Mucosa of stomach (tissue), 1 donor: ENCODE measurements at regions not wholly inside any gene's neighbourhood (a gene's known extent, or its start where the extent isn't known, plus 50 kb on each side); places are given as distances from the start of the nearest gene placed in this dataset.
"Not testable (repeated sequence)": the region's sequence is repeated elsewhere in the genome, so short reads cannot be mapped to it uniquely, and the experiment has no call there.

ENCODE experiments used
- H3K27me3 ChIP-seq: one replicate; pipeline ENCODE4 v1.7.0; 2013; ENCODE audit warnings: mild to moderate bottlenecking, low read length; ENCODE audit not compliant: control insufficient read depth, insufficient read depth
- H3K36me3 ChIP-seq: one replicate; pipeline ENCODE4 v1.7.0; 2013; ENCODE audit warnings: low read length; ENCODE audit not compliant: control insufficient read depth, insufficient read depth
- H3K4me1 ChIP-seq: one replicate; pipeline ENCODE4 v1.7.0; 2013; ENCODE audit warnings: mild to moderate bottlenecking, low read length; ENCODE audit not compliant: control insufficient read depth, insufficient read depth
- H3K4me3 ChIP-seq: one replicate; pipeline ENCODE4 v1.7.0; 2013; ENCODE audit warnings: low read length
- H3K9ac ChIP-seq: one replicate; pipeline ENCODE4 v1.7.0; 2013; ENCODE audit warnings: mild to moderate bottlenecking, low read length, moderate library complexity
- H3K9me3 ChIP-seq: one replicate; pipeline ENCODE4 v1.7.0; 2013; ENCODE audit warnings: mild to moderate bottlenecking, low read length, moderate library complexity; ENCODE audit not compliant: control insufficient read depth
- donor health status: Pancreatic carcinoma.

- not testable (repeated sequence) for H3K9ac ChIP-seq, H3K4me1 ChIP-seq, H3K9me3 ChIP-seq, H3K36me3 ChIP-seq, H3K27me3 ChIP-seq, H3K4me3 ChIP-seq
Measured at GRCh38 chr3:15907403-15907802, 109.6 kb upstream of the ANKRD28 start.

GRCh38 chr3:15918988-15919387, 121.2 kb upstream of the ANKRD28 start:
- no peaks in the 10 kb centered on the region for H3K27me3 ChIP-seq

GRCh38 chr3:15919971-15920370, 122.2 kb upstream of the ANKRD28 start:
- Histone ChIP-seq H3K27me3 (no peaks in the 10 kb centered on the region), H3K9ac (no peak overlapping the region), H3K4me3 (no peak overlapping the region), H3K9me3 (no peaks in the 10 kb centered on the region), H3K4me1 (no peaks in the 10 kb centered on the region), H3K36me3 (no peaks in the 10 kb centered on the region)

More at GRCh38 chr3:15918988-15919387, 121.2 kb upstream of the ANKRD28 start:
- Histone ChIP-seq H3K4me1 (no peaks in the 10 kb centered on the region), H3K9ac (no peak overlapping the region), H3K36me3 (no peaks in the 10 kb centered on the region), H3K4me3 (no peak overlapping the region), H3K9me3 (no peaks in the 10 kb centered on the region)

- no peaks in the 10 kb centered on the region for H3K36me3 ChIP-seq
- no peaks in the 10 kb centered on the region for H3K9me3 ChIP-seq
- H3K4me3 ChIP-seq, result no peak overlapping the region
- no peak overlapping the region for H3K9ac ChIP-seq
- H3K27me3 ChIP-seq, result no peaks in the 10 kb centered on the region
- no peaks in the 10 kb centered on the region for H3K4me1 ChIP-seq
Measured at GRCh38 chr3:15923640-15924405, 126.0 kb upstream of the ANKRD28 start.

- no peaks in the 10 kb centered on the region for H3K9me3 ChIP-seq
- no peaks in the 10 kb centered on the region for H3K36me3 ChIP-seq
- H3K4me1 ChIP-seq, result no peaks in the 10 kb centered on the region
- no peak overlapping the region for H3K9ac ChIP-seq
- no peak overlapping the region for H3K4me3 ChIP-seq
- H3K27me3 ChIP-seq, result no peaks in the 10 kb centered on the region
Measured at GRCh38 chr3:15924914-15925313, 127.1 kb upstream of the ANKRD28 start.

- H3K4me3 ChIP-seq, result no peak overlapping the region
- H3K27me3 ChIP-seq, result no peaks in the 10 kb centered on the region
- H3K9me3 ChIP-seq, result no peaks in the 10 kb centered on the region
- H3K36me3 ChIP-seq, result no peaks in the 10 kb centered on the region
- H3K9ac ChIP-seq, result no peak overlapping the region
- no peaks in the 10 kb centered on the region for H3K4me1 ChIP-seq
Measured at GRCh38 chr3:15926871-15927270, 129.1 kb upstream of the ANKRD28 start.

- Histone ChIP-seq H3K9ac (no peak overlapping the region), H3K27me3 (no peaks in the 10 kb centered on the region), H3K4me1 (no peaks in the 10 kb centered on the region), H3K9me3 (no peaks in the 10 kb centered on the region), H3K36me3 (no peaks in the 10 kb centered on the region), H3K4me3 (no peak overlapping the region)
Measured at GRCh38 chr3:15927969-15928368, 130.2 kb upstream of the ANKRD28 start.

- Histone ChIP-seq H3K4me3 (no peak overlapping the region), H3K9me3 (no peaks in the 10 kb centered on the region), H3K36me3 (no peaks in the 10 kb centered on the region), H3K9ac (no peak overlapping the region), H3K27me3 (no peaks in the 10 kb centered on the region), H3K4me1 (no peaks in the 10 kb centered on the region)
Measured at GRCh38 chr3:15929944-15930571, 132.3 kb upstream of the ANKRD28 start.

GRCh38 chr3:15932348-15933300, 134.8 kb upstream of the ANKRD28 start:
- no peaks in the 10 kb centered on the region for H3K4me1 ChIP-seq
- H3K4me3 ChIP-seq, result no peak overlapping the region
- H3K36me3 ChIP-seq, result no peaks in the 10 kb centered on the region
- no peaks in the 10 kb centered on the region for H3K27me3 ChIP-seq
- H3K9me3 ChIP-seq, result no peaks in the 10 kb centered on the region
- H3K9ac ChIP-seq, result no peak overlapping the region

GRCh38 chr3:15933439-15934139, 135.8 kb upstream of the ANKRD28 start:
- Histone ChIP-seq H3K9me3 (no peaks in the 10 kb centered on the region), H3K4me3 (no peak overlapping the region), H3K36me3 (no peaks in the 10 kb centered on the region), H3K9ac (no peak overlapping the region), H3K4me1 (no peaks in the 10 kb centered on the region), H3K27me3 (no peaks in the 10 kb centered on the region)

- H3K9me3 ChIP-seq, result no peaks in the 10 kb centered on the region
- H3K27me3 ChIP-seq, result no peaks in the 10 kb centered on the region
- no peak overlapping the region for H3K9ac ChIP-seq
- no peaks in the 10 kb centered on the region for H3K36me3 ChIP-seq
- H3K4me1 ChIP-seq, result no peaks in the 10 kb centered on the region
- H3K4me3 ChIP-seq, result no peak overlapping the region
Measured at GRCh38 chr3:15934389-15935195, 136.8 kb upstream of the ANKRD28 start.
